Transverse colon (tissue), 4 donors: ENCODE measurements at regions not wholly inside any gene's neighbourhood (a gene's known extent, or its start where the extent isn't known, plus 50 kb on each side); places are given as distances from the start of the nearest gene placed in this dataset.

Experiments used
- CTCF ChIP-seq, 5 experiments: fragments of 200-600 bp in 3 of 5; fragments of 450-650 bp in 2 of 5; sonication (generic) in 3 of 5; IDR thresholded peaks; 1 replicate in 2 of 5; 2 replicates in 3 of 5; pipeline ENCODE4 v1.5.1; 2016 to 2017; ENCODE audit warnings: antibody characterized with exemption in 5 of 5, inconsistent platforms in 3 of 5, mild to moderate bottlenecking in 2 of 5, moderate library complexity in 1 of 5
- POLR2A ChIP-seq: fragments of 450-650 bp; IDR thresholded peaks from one replicate; pipeline ENCODE4 v1.6.1; 2016; ENCODE audit warnings: antibody characterized with exemption, mild to moderate bottlenecking, moderate library complexity
- POLR2AphosphoS5 ChIP-seq, 3 donors: sonication (generic); formaldehyde crosslinking; IDR thresholded peaks; one replicate each; pipeline ENCODE4 v1.6.1; 2016; ENCODE audit warnings: antibody characterized with exemption in 3 of 3

DNA sequence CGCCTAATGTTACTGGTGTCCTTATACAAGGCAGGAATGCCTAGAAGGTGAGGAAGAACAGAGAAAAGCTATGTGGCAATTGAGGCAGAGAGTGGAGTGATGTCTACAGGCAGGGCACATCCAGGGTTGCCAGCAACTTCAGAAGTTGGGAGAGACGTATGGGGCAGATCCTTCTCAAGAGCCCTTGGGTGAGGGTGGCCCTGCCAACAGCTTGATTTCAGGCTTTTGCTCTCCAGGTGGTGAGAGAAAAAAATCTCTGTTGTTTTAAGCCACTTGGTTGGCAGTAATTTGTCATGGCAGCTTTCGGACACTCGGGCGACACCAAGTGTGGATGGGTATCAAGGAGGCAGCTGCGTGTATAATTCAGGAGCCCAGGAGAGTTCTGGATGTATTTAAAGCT, 217.4 kb upstream of the SMIM21 start:
- no peak for TF ChIP-seq CTCF (IDR thresholded peaks at IDR 0.05)
- TF ChIP-seq POLR2A: no peak
- no peak for TF ChIP-seq POLR2AphosphoS5 (IDR thresholded peaks at IDR 0.05)
